ENCODE measurements at regions not wholly inside any gene's neighbourhood (a gene's known extent, or its start where the extent isn't known, plus 50 kb on each side); places are given as distances from the start of the nearest gene placed in this dataset.

DNA sequence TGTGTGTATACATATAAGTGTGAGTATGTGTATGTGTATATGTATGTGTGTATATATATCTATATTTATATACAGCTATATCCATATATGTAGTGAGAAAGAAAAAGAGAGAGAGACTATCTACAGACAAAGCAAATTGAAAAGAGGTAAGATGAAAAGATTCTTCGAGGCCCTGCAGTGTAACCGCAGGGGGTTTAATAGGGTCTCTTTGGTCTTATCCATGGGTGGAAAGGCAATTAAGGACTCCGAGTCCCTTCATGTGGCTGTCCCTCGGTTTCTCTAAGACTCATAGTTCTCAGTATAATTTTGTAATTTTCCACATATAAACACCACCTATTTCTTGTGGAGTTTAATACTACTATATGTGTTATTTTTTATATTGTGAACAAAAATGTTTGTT lies 50.6 kb upstream of the JAZF1 start:
- intact Hi-C loops (cut with micrococcal nuclease) = no loop called here

DNA sequence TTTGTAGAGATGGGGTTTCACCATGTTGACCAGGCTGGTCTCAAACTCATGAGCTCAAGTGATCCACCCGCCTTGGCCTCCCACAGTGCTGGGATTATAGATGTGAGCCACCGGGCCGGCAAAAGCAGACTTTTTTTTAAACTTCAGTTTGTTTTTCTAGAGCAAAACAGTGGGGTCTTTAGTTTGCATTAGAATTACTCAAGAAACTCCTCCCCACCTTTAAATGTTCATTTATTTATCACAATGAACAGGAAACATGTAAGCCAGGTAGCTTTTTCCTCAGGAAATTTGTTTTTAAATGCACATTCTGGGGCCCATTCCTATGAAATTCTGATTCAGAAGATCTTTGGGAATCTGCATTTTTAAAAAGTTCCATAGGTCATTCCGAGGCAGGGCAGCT lies 56.0 kb upstream of the JAZF1 start:
- intact Hi-C loops (cut with micrococcal nuclease) = no loop called here

DNA sequence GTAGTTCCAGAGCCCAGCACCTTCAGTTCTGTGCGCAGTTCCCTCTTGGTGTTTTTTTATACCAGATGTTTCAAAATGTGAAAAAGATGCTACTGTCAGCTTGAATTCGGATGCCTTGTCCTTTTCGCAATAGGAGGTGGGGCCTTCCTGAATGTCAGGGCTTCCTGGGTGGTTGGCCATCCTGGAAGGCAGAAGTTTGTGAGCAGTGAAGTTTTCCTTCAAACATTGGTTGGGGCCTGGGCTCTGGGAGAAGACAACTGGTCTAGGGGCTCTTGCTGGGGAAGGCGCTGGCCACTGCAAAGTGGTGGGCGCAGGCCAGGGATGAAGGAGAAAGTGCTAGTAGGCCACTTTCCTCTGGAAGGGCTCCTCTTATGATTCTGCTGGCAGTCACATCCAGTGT lies 56.8 kb upstream of the JAZF1 start:
- intact Hi-C loops (cut with micrococcal nuclease) = no loop called here

DNA sequence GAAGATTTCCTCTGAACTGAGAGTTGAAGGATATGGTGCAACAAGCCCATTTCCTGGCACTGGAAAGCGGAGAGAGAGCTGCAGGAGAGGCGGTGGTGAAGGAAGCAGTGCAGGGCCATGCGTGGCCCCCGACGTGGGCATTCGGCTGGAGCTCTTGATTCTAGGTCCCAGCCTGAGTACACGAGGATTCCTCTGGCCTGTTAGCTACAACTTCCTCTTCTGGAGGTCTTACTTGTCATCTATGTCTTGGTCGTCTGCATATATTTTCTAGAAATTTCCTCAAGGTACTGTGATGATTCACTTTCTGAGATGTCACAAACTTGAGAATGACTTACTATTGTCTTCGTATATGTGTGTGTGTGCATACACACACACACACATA lies 59.2 kb upstream of the JAZF1 start:
- intact Hi-C loops (cut with micrococcal nuclease) = loop anchor here (1.0 to 2.0 kb wide), 3 partner anchors 33 to 87 kb away; no protein-coding TSS in a partner anchor

DNA sequence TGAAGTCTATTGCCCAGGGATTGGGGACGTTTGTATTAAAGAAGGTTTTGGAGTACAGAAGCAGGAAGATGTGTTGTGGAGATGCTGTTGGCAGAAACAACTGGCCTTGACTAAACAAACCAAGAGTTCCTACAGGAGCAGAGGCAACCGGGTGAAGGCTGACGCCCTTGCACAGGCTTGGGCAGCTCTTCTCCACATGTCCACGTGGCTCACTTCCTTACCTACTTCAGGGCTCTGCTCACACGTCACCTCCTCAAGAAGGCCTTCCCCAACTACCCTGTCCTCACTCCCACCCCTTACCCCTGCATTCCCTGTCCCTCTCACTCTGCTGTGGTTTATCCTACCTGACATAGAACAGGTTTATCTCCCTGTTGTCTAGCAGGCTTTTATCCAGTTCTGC lies 59.9 kb upstream of the JAZF1 start:
- intact Hi-C loops (cut with micrococcal nuclease) = no loop called here

DNA sequence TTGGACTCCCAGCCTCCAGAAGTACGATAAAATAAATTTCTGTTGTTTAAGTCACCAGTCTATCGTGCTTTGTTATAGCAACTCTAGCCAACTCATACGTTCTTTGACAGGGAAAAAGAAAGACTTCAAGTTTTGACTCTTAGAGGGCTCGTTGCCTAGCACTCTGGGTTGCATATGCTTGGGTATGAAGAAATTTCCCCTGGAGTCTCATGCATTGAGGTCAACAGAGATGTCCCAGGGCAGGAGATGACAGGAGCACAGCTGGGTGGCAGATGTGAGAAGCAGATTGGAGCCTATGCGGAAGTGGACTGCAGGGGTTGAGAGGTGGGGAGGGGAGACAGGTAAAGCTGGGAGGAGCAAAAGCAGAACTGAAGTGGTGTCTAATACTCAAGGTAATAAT lies 63.3 kb upstream of the JAZF1 start:
- intact Hi-C loops (cut with micrococcal nuclease) = no loop called here

DNA sequence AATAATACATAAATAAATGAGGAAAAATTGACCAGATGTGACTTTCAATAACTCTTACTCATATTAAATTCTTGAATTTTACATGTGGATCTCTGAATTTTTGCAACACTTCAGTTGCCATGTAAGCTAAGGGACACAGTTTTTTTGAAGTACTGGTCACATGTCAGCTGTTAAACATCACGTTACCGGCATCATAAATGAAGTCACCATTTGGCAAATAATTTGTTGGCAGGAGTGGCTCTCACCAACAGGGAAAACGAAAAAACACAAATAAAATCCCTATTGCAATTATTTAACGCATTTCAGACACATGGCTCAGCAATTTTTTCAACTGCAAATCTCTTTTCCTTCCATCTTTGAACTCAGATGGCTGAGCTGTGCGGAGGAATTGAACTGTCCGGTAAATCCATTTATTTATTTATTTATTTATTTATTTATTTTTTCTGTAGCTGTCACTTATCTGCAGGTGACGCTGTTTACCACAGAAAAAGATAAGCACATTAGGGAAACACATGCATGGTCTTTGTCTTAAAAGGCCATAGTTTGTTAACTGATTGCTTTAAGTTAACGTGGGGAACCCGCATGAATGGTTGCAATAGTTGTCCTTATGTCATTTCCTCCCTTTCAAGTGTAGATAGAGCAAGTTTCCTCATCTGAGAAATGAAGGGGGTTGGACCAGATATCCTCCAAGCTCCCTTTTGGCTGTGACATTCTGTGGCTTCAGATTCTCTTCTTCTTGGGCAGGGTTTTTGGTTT lies 64.7 kb upstream of the JAZF1 start:
- intact Hi-C loops (cut with micrococcal nuclease) = no loop called here

DNA sequence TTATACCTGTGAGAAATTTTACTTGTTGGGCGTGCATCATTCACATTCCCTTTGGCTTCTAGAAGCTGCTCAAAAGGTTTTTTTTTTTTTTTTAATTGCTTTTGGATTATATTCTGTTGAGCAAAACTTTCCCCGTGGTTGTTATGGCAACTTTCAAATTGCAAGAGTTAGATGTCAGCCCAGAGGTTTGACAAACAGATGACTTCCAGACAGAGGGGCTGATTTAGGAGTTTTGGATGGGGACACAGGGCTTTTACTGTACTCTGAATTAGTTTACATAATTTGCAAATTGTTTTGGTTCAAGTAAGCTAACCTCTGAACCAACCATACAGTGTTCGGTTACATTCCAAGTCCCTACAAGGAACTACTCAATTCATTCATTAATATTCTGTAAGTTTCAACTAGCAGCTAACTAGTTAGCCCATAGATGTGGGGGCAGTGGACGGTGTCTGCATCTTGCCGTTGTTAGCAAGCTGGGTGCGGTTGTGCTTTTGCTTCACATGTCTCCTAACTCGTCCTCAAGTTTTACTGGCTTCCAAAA lies 66.4 kb upstream of the JAZF1 start:
- intact Hi-C loops (cut with micrococcal nuclease) = no loop called here

DNA sequence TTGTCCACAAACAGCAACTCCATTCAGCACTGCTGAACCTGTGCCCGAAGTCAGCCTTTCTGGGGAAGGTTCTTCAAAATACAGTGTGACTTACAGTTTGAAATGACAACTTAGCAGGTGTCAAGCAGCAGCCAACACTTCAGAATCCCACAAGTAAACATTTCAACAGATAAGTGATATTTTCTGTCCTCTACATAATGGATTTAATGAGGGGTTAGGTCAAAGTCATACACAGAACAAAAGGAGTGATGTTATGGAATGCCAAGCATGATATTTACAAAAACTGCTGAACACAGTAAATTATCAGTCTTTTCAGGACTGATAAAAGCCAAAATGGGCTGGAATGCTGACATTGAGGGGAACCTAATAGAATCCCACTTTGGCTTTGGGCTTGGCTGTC lies 77.6 kb upstream of the JAZF1 start:
- intact Hi-C loops (cut with micrococcal nuclease) = no loop called here

DNA sequence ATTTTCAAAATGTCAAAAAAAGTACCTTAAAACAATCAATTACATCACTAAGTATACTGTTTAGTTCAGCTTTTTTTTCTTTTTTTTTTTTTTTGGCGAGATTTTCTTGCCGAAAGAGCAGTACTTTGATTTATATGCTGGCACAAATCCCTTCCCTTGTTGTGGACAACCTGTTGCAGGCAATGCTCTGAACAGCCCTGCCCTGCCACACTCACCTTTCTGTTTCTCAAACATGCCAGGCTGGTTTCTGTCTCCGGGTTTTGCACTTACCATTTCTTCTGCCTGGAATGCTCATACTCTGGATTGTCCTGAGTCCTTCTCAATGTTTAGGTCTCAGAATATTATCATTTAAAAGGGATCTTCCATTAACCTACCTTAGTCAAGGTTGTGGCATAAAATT lies 80.4 kb upstream of the JAZF1 start:
- intact Hi-C loops (cut with micrococcal nuclease) = no loop called here

DNA sequence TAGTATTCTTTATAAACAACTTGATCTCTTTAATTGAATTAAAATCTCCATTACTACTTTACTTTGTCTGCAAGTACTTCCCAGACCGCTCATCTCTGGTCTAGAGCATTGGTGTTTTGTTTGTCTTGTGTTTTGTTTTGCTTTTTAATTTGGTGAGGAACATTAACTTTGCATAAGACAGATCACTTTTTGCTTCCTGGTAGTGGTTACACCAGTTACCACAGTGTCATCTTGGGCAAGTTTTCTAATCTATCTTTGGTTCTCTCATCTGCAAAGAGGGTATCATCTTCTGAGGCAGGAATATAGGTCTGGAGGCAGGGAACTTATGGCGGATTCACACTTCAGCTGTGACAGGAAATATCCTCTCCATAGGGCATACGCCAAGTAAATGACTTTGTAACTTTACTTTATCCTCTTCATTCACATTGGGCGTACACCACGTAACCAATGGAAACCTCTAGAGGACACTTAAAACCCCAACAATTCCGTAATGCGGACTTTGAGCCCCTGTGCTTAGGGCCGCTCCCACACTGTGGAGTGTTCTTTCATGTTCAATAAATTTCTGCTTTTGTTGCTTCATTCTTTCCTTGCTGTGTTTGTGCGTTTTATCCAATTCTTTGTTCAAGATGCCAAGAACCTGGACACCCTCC lies 83.2 kb upstream of the JAZF1 start:
- intact Hi-C loops (cut with micrococcal nuclease) = no loop called here

DNA sequence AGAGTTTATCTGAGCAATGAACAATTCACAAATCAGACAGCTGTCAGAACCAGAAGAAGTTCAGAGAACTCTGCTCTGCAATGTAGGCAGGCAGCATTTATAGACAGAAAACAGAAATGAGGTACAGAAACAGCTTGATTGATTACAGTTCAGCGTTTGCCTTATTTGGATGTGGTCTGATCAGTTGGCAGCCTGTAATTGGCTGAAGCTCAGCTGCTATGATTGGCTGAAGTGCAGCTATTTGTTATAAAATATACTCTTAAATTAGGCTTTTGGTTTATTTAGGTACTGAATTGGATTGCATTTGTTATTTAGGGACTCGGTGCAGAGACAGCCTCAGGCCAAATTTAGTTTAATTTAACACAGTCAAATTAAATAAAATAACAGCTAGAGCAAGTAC lies 85.8 kb upstream of the JAZF1 start:
- intact Hi-C loops (cut with micrococcal nuclease) = no loop called here

DNA sequence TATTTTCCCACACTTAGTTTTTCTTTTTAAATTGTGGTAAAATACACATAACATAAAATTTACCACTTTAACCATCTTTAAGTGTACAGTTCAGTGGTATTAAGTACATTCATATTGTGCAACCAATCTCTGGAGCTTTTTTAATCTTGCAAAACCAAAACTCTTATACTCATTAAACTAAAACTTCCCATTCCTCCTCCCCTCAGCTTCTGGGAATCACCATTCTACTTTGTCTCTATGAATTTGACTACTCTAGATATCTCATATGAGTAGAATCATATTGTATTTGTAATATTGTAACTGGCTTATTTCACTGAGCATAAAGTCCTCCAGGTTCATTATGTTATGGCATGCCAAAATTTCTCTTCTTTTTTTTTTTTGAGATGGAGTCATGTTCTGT lies 86.4 kb upstream of the JAZF1 start:
- intact Hi-C loops (cut with micrococcal nuclease) = no loop called here

DNA sequence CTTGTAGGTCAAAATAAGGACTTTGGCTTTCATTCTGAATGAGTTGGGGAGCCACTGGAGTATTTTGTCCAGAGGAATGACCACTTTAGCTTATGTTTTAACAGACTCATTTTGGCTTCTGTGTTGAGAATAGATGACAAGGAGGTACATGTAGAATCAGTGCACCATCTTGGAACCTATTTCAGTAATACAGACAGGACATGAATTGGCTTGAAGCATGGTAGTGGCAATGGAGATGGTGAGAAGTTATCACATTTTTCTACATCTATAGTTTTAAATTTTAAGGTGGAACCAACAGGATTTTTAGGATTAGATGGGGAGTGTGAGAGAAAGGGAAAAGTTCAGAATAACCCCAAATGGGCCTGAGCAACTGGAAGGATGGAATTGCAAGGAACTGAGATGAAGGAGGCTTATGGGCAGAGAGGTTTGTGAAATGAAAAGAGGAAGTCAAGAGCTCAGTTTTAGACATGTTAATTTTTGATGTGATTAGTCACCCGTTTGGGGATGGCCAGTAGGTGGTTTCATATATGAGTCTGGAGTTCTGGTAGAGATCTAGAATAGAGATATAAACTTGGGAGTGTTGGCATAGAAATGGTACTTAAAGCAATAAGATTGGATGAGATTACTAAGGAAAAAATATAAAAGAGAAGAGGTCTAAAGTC lies 89.2 kb upstream of the JAZF1 start:
- intact Hi-C loops (cut with micrococcal nuclease) = no loop called here

DNA sequence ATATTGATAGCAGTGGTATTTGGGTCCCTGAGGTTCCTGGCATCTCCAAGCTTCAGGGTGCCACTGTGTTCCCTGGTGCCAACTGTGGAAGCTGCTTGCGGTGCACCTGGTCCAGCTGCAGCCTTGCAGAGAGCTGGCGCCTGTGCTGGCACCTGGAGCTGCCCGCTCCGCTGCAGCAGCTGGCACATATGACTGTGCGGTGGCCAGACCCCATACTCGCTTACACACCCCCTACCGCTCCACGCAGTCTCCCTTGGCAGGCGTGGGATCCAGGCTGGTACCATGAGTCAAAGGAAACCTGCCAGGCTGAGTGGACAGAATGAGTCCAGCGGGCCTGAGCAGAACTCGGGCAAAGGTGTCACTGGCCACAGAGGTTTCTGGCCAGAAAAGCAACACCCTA lies 89.9 kb upstream of the JAZF1 start:
- intact Hi-C loops (cut with micrococcal nuclease) = no loop called here

DNA sequence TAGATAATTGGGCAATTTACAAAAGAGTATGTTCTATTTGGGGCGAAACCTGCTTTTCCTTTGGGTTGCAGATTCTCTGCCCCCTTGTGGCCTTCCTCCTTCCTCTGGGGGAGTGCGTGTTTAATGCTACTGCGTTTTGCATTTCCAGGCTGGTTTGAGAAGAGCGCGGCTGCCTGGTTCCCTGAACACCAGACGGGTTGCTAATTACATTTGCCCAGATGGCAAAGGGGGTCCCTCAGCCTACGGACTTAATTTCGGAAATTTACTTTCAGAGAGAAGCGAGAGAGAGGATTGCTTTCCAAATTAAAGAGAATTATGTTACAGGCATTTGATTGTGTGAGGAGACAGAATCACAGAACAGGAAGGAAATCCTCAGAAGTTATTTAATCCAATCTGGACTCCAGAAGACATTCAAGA lies 91.9 kb upstream of the JAZF1 start:
- intact Hi-C loops (cut with micrococcal nuclease) = no loop called here

DNA sequence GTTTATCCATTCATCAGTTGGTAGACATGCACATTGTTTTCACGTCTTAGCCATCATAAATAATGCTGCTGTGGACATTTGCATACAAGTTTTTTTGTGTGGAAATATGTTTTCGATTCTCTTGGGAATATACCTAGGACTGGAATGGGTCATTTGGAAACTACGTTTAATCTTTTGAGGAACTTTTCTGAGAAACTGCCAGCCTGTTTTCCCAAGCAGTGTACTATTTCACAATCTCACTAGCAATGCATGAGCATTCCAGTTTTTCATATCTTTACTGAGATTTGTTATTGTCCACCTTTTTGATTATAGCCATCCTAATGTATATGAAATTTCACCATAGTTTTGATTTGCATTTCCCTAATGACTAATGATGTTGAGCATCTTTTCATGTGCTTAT lies 95.7 kb upstream of the JAZF1 start:
- intact Hi-C loops (cut with micrococcal nuclease) = no loop called here

DNA sequence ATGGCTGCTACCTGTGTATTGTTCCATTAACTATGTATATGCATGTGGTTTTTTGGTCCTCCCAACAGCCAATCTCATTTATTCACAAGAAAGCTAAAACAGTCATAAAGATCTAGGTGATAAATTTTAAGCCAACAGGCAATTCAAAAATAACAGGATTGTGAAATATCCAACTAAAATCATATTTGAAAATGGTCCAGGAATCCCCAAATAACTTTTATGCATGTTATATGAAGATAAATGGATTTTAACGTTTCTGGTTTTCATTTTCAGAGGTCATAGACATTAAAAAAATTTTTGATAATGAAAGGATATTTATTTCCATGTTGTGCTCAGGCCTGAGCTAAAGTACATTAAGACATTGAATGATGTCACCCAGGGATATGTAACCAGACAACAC lies 96.8 kb upstream of the JAZF1 start:
- intact Hi-C loops (cut with micrococcal nuclease) = no loop called here

DNA sequence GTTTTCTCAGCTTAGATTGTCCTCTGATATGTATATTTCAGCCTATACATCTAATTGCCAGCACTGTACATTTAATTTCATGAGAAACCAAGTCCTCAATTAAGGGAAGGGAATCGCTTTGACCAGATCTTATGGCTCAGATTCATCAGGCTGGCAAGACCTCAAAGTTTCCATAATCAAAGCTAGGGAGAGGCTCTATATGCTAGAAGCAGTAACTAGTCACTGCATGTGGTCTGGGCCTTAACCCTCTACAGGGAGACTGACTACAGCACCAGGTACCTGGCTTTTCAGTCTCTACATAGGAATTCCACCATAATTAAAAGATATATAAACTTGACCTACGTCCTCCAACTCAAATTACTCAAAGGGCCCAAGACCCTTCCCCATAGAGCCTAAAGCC lies 97.4 kb upstream of the JAZF1 start:
- intact Hi-C loops (cut with micrococcal nuclease) = no loop called here

DNA sequence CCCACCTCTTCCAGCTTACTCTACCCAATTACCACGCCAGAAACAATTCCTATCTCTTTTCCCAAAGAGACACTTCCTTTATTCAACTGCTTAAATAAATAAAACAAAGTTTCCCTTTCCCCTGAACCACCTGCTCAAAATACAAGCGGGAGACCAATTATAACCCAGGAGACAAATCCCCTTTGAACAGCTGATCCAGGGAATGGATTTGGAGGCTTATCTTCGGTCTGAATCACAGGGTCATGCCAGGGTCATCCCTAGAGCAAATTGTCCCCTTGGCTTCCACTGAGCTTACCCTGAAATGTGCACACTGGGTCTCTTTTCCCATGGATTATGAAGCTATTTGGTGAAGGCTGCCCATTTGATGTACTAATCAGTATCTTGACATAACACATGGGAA lies 99.9 kb upstream of the JAZF1 start:
- intact Hi-C loops (cut with micrococcal nuclease) = no loop called here

DNA sequence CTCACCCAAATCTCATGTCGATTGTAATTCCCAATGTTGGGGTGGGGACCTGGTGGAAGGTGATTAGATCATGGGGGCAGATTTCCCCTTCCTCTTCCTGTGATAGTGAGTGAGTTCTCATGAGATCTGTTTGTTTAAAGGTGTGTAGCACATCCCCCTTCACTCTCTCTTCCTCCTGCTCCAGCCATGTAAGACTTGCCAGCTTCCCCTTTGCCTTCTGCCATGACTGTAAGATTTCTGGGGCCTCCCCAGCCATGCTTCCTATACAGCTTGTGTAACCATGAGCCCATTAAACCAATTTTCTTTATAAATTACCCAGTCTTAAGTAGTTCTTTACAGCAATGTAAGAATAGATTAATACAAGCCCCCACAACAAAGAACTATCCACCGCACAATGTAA lies 109.9 kb upstream of the JAZF1 start:
- intact Hi-C loops (cut with micrococcal nuclease) = no loop called here

DNA sequence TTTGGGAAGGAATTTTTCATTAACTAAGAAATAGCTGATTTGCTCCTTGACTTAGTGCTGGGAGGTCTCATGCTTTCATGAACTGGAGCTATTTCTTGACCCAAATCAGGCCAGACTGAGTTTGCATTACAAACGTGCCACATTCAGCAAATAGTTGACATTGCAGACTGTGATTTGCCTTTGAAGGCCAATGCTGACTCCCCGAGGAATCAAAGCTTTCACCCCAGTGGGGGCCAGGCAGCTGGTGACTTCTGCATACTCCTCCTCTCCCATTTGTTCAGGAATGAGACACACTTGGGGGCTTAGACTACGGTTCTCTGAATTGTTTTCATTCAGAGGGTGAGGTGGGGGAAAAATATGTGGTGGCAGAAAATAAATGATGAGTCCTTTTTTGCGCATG lies 111.0 kb upstream of the JAZF1 start:
- intact Hi-C loops (cut with micrococcal nuclease) = no loop called here
